ENCODE measurements at regions not wholly inside any gene's neighbourhood (a gene's known extent, or its start where the extent isn't known, plus 50 kb on each side); places are given as distances from the start of the nearest gene placed in this dataset.

- TF ChIP-seq CTCF (IDR thresholded peaks at IDR 0.05; ENCODE audit: low read length) (no peak), EZH2 (optimal IDR thresholded peaks at IDR 0.05; ENCODE audit: low read depth, low read length) (no peak), EZH2phosphoT487 (IDR thresholded peaks at IDR 0.05; ENCODE audit: low read length) (no peak)
These were observed 212.9 kb upstream of the SLC7A11 start for GRCh38 chr4:138455097-138455496.
